IPS DF 6.9 (cell line): ENCODE measurements at regions not wholly inside any gene's neighbourhood (a gene's known extent, or its start where the extent isn't known, plus 50 kb on each side); places are given as distances from the start of the nearest gene placed in this dataset.
A peak's percentile ranks its signal among the peaks of the same experiment; 100 is the strongest.
"Not testable (repeated sequence)": the region's sequence is repeated elsewhere in the genome, so short reads cannot be mapped to it uniquely, and the experiment has no call there.

Source experiments
- DNase-seq: peaks from one replicate; pipeline ENCODE4 v3.0.0-alpha.2; 2013; ENCODE audit warnings: low read depth, low spot score
- H3K27ac ChIP-seq: one replicate; pipeline ENCODE4 v1.5.1; 2013; ENCODE audit warnings: low read length, control low read depth
- H3K27me3 ChIP-seq: 2 replicates; pipeline ENCODE4 v1.6.1; 2013; ENCODE audit warnings: mild to moderate bottlenecking, low read length; ENCODE audit not compliant: control insufficient read depth, insufficient read depth
- H3K36me3 ChIP-seq: 2 replicates; pipeline ENCODE4 v1.6.1; 2013; ENCODE audit warnings: low read length; ENCODE audit not compliant: control insufficient read depth, insufficient read depth
- H3K4me1 ChIP-seq: 2 replicates; pipeline ENCODE4 v1.6.1; 2013; ENCODE audit warnings: low read length; ENCODE audit not compliant: control insufficient read depth, insufficient read depth
- H3K4me3 ChIP-seq: 2 replicates; pipeline ENCODE4 v1.5.1; 2013; ENCODE audit warnings: mild to moderate bottlenecking, low read length
- H3K9me3 ChIP-seq: 2 replicates; pipeline ENCODE4 v1.6.1; 2013; ENCODE audit warnings: low read length, inconsistent platforms; ENCODE audit not compliant: control insufficient read depth, insufficient read depth
- whole genome bisulfite sequencing: extraction: QIAGEN DNeasy Blood & Tissue Kit; methylation state at CpG from one replicate; pipeline ENCODE4 v1.1.7; 2013; ENCODE audit warnings: mixed read lengths, missing lambda C conversion rate; ENCODE audit not compliant: insufficient read length, insufficient coverage; 5-methylcytosine and 5-hydroxymethylcytosine counted together

- DNase-seq, result no peak
- Histone ChIP-seq H3K36me3 (no peaks in the 10 kb centered on the region), H3K4me3 (no peak overlapping the region), H3K4me1 (no peaks in the 10 kb centered on the region), H3K27me3 (no peaks in the 10 kb centered on the region), H3K27ac (no peak overlapping the region), H3K9me3 (no peaks in the 10 kb centered on the region)
- no CpG with 5 or more reads among the region's 5 CpGs for WGBS
Measured at GRCh38 chr14:28348797-28349196, 417.8 kb upstream of the FOXG1 start.

- no peak for DNase-seq
- Histone ChIP-seq H3K4me1 (no peaks in the 10 kb centered on the region), H3K27ac (no peak overlapping the region), H3K27me3 (no peaks in the 10 kb centered on the region), H3K36me3 (no peaks in the 10 kb centered on the region), H3K4me3 (no peak overlapping the region), H3K9me3 (no peaks in the 10 kb centered on the region)
- WGBS, result no CpG with 5 or more reads among the region's 1 CpG
Measured at GRCh38 chr14:28356819-28357218, 409.8 kb upstream of the FOXG1 start.

GRCh38 chr14:28361486-28361885 is 405.1 kb upstream of the FOXG1 start:
- Histone ChIP-seq H3K4me1 (no peaks in the 10 kb centered on the region), H3K4me3 (no peak overlapping the region), H3K9me3 (no peaks in the 10 kb centered on the region), H3K27me3 (no peaks in the 10 kb centered on the region), H3K36me3 (no peaks in the 10 kb centered on the region), H3K27ac (no peak overlapping the region)
- no peak for DNase-seq
- WGBS, result no CpG with 5 or more reads among the region's 1 CpG

DNA sequence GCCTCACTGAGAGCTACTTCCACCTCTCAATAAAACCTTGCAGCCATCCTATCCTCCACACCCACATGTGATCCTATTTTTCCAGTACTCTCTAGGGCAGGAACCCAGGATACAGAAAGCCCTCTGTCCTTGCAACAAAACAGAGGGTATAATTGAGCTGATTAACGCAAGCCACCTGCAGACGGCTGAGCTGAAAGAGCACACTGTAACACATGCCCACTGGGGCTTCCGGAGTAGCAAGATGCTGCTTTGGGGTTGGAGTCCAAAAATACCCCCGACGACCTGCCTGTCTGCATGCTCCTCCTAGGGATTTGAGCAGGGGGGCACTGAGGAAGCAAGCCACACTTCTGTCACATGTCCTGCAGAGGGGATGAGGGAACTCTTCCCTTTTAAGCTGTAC is 401.1 kb upstream of the FOXG1 start:
- no peaks in the 10 kb centered on the region for H3K9me3 ChIP-seq
- H3K27me3 ChIP-seq, result no peaks in the 10 kb centered on the region
- no peaks in the 10 kb centered on the region for H3K4me1 ChIP-seq
- no CpG with 5 or more reads among the region's 5 CpGs for WGBS
- H3K27ac ChIP-seq, result no peak overlapping the region
- DNase-seq, result no peak
- no peaks in the 10 kb centered on the region for H3K36me3 ChIP-seq
- no peak overlapping the region for H3K4me3 ChIP-seq

DNA sequence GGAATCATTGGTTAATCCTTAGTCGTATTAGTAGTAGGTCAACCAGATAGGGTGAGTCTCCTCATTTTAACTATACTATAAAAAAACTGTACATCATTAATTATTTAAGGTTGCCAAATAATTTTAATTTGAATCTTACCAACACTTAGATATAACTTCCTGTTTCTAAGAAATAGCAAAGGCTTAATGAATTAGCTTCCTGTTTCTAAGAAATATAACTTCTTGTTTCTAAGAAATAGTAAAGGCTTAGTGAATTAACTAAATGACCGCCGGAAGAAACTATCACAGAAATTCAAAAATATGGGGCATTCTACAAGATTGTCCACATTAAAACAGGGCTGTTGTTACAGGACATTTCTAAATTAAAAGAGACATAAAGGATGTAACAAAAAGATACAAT is 392.9 kb upstream of the FOXG1 start:
- no CpG with 5 or more reads among the region's 3 CpGs for WGBS
- DNase-seq, result no peak
- Histone ChIP-seq H3K9me3 (no peaks in the 10 kb centered on the region), H3K27ac (no peak overlapping the region), H3K36me3 (no peaks in the 10 kb centered on the region), H3K4me3 (no peak overlapping the region), H3K4me1 (no peaks in the 10 kb centered on the region), H3K27me3 (no peaks in the 10 kb centered on the region)

DNA sequence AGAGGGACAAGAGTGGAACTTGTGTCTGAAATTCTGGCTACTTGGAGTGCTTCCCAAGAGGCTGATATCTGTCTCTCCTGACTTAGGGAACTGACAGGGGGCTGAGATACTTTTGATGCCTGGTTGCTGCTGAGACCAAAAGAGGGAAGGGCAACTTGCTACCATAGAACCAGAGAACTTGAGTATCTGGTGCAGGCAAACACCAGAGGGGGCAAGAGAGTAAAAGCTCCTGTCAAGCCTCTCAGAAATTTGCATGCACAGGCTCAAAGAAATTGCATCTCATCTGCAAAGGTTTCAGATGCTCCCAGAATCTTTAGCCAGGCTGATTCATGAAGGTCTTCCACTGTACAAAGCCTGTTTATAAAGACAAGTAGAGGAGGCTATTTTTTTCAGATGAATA is 391.3 kb upstream of the FOXG1 start:
- peak; percentile 20 for DNase-seq
- no peaks in the 10 kb centered on the region for H3K4me1 ChIP-seq
- no peaks in the 10 kb centered on the region for H3K36me3 ChIP-seq
- no peaks in the 10 kb centered on the region for H3K27me3 ChIP-seq
- H3K27ac ChIP-seq, result no peak overlapping the region
- no peaks in the 10 kb centered on the region for H3K9me3 ChIP-seq
- H3K4me3 ChIP-seq, result no peak overlapping the region

GRCh38 chr14:28381656-28382055 is 384.9 kb upstream of the FOXG1 start:
- H3K27ac ChIP-seq, result no peak overlapping the region

DNA sequence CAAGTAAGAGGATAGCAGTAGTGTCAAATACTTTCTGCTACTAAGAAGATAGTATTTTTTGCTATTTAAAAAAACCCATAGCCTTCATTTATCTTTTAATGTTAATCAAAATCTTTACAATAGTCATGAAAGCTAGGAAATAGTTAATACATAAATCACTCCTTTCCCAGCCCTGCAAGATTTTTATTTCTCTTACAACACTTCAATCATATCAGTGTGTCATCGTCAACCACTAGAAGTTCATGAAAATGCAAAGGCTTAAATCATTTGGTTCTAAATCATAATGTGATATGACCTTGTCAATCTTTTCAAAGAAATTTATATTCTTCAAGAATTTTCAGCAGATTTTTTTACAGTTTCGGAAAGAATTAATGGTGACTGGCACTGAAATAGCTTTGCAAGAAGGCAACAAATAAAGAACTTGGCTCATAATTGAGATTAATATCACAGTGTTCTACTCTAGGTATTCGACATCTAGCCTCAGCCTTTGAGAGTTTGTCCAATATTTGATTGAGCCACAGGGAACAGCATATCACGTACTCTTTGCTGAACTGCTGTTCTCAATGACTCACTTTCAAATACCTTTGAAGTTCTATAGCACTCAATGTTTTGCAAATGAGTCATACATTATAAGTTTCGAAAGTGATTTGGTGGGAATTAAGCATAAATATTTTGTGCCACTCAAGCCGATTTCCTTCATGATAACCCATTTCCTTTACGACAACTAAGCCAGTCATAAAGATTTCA is 384.0 kb upstream of the FOXG1 start:
- no CpG with 5 or more reads among the region's 7 CpGs for WGBS
- no peaks in the 10 kb centered on the region for H3K27me3 ChIP-seq
- DNase-seq, result no peak
- no peaks in the 10 kb centered on the region for H3K36me3 ChIP-seq
- H3K4me3 ChIP-seq, result no peak overlapping the region
- no peaks in the 10 kb centered on the region for H3K9me3 ChIP-seq
- no peaks in the 10 kb centered on the region for H3K4me1 ChIP-seq
- no peak overlapping the region for H3K27ac ChIP-seq

More at GRCh38 chr14:28381656-28382055, 384.9 kb upstream of the FOXG1 start:
- Histone ChIP-seq H3K4me3 (no peak overlapping the region), H3K9me3 (no peaks in the 10 kb centered on the region), H3K27me3 (no peaks in the 10 kb centered on the region), H3K4me1 (no peaks in the 10 kb centered on the region), H3K36me3 (no peaks in the 10 kb centered on the region)
- no CpG with 5 or more reads among the region's 2 CpGs for WGBS
- no peak for DNase-seq

DNA sequence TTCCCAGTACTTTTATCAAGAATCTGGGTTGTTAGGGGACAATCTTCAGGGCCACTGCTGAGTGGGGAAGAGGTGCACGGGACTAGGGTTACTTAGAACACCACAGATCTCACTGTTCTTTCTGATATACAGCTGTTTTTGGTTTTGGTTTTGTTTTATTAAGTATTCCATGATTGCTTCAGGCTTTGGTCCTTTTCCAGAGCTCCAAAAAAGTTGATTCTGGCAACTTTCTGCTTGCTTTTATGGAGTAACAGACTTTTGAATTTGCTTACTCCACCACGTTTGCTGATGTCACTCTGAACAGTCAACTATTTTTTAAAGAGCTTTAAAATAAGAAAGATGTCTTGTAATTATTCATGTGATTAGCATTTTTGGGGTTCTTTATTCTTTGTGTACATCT is 368.1 kb upstream of the FOXG1 start:
- no peaks in the 10 kb centered on the region for H3K27me3 ChIP-seq
- no peaks in the 10 kb centered on the region for H3K9me3 ChIP-seq
- no peaks in the 10 kb centered on the region for H3K4me1 ChIP-seq
- no peaks in the 10 kb centered on the region for H3K36me3 ChIP-seq
- DNase-seq, result no peak
- H3K27ac ChIP-seq, result no peak overlapping the region
- WGBS, result no CpG with 5 or more reads among the region's 2 CpGs
- no peak overlapping the region for H3K4me3 ChIP-seq

DNA sequence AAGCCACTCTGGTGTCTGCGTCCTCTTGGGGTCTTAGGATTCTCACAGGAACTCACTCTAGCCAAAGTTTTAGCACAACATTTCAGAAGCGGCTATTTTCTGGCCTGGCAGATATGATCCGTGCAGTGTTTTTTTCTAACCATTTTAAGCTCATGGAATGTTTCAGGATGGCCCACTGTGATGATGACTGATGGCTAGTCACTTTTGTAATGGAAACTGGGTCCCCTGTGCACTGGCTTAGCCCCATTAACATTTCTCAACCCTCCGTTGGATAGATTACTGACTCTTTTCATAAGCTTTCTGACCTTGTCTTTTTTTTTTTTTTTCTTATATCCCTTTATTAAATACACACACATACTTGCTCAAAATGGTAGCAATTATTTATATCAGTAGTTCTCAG is 364.9 kb upstream of the FOXG1 start:
- H3K27ac ChIP-seq, DNase-seq, H3K4me3 ChIP-seq, H3K4me1 ChIP-seq, H3K9me3 ChIP-seq, H3K27me3 ChIP-seq, H3K36me3 ChIP-seq: not testable (repeated sequence)
- WGBS, result no CpG with 5 or more reads among the region's 4 CpGs

- H3K27ac ChIP-seq, result no peak overlapping the region
- DNase-seq, result no peak
- H3K27me3 ChIP-seq, result no peaks in the 10 kb centered on the region
- WGBS, result no CpG with 5 or more reads among the region's 2 CpGs
- no peaks in the 10 kb centered on the region for H3K4me1 ChIP-seq
- no peaks in the 10 kb centered on the region for H3K9me3 ChIP-seq
- no peak overlapping the region for H3K4me3 ChIP-seq
- H3K36me3 ChIP-seq, result no peaks in the 10 kb centered on the region
Measured at GRCh38 chr14:28406196-28406595, 360.4 kb upstream of the FOXG1 start.
